ENCODE measurements at regions not wholly inside any gene's neighbourhood (a gene's known extent, or its start where the extent isn't known, plus 50 kb on each side); places are given as distances from the start of the nearest gene placed in this dataset.

DNA sequence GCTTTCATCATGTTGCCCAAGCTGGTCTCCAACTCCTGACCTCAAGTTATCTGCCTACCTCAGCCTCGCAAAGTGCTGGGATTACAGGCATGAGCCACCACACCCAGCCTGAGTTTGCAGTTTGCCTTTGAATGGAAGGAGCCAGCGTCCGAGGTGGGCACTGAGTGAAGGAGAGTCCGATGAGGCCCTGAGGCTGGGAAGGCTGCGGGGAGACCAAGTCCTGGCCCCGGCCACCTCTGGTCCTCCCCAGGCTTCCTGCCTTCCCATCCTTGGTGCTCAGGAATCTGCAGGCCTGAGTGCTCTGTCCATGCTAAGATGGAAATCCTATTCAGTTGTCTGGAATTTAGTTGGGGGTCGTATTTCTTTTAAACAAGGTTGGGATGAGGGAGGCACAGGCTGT, 82.9 kb downstream of the SMIM21 start:
- FAIRE-seq = no peak
- TF ChIP-seq, protein P1, sequence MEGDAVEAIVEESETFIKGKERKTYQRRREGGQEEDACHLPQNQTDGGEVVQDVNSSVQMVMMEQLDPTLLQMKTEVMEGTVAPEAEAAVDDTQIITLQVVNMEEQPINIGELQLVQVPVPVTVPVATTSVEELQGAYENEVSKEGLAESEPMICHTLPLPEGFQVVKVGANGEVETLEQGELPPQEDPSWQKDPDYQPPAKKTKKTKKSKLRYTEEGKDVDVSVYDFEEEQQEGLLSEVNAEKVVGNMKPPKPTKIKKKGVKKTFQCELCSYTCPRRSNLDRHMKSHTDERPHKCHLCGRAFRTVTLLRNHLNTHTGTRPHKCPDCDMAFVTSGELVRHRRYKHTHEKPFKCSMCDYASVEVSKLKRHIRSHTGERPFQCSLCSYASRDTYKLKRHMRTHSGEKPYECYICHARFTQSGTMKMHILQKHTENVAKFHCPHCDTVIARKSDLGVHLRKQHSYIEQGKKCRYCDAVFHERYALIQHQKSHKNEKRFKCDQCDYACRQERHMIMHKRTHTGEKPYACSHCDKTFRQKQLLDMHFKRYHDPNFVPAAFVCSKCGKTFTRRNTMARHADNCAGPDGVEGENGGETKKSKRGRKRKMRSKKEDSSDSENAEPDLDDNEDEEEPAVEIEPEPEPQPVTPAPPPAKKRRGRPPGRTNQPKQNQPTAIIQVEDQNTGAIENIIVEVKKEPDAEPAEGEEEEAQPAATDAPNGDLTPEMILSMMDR (IDR thresholded peaks at IDR 0.05; ENCODE audit: insufficient read depth, missing control alignments) = no peak
- no peak for DNase-seq (ENCODE audit: insufficient read length, low spot score)

DNA sequence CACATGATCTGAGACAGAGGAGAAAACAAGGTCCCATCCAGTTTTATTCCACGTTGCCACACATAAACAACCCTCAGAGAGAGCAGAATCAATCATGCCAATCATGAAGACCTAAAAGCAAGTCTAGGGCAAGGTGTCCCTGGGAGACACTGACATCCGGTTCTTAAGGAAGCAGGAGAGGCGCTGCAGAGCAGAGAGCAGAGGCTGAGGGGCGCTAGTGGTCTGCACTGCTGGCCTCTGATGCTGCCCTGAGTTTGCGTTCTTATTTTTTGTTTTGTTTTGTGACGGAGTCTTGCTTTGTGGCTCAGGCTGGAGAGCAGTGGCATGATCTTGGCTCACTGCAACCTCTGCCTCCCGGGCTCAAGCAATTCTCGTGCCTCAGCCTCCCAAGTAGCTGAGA, 83.3 kb downstream of the SMIM21 start:
- TF ChIP-seq, protein P1 (IDR thresholded peaks at IDR 0.05; ENCODE audit: insufficient read depth, missing control alignments) = no peak
- DNase-seq (ENCODE audit: insufficient read length, low spot score) = no peak
- no peak for FAIRE-seq

DNA sequence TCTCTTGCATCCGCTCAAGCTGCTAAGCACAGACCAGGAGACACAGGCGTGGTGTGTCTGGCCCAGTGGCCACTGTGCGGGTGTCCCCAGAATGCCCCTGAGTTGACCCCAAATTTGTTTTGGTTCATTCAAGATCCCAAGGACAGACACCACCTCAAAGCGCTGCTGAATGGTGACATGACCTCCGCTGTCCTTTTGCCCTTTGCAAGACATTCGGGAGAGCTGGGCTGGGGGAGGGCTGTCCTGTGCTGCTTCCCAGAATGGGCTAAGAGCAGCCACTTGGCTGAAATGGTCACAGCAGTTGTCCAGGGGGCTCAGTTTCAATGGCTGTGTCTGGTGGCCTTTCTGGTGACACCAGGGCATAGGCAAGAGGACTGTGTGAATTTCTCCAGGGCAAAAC, 84.1 kb downstream of the SMIM21 start:
- TF ChIP-seq, protein P1 (IDR thresholded peaks at IDR 0.05; ENCODE audit: insufficient read depth, missing control alignments) = no peak
- no peak for DNase-seq (ENCODE audit: insufficient read length, low spot score)
- FAIRE-seq = no peak

DNA sequence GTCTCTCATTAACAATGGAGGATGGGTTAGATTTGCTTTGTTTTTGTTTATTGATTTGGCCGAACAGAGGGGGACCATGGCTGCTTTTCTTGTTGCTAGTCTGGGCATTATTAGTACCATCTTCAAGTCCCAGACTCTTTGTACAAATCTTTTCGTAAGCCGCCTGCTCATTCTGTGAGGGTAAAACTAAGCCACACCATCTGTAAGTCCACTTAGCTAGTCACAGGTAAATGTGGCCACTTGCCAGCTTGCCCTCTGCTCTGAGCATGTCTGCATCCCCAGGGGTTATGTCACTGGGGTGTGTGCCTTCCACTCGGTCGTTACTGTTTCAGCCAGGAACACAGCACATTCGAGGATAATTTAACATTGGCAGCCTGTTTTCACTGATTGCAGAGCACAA, 85.6 kb downstream of the SMIM21 start:
- TF ChIP-seq, protein P1 (IDR thresholded peaks at IDR 0.05; ENCODE audit: insufficient read depth, missing control alignments) = no peak
- no peak for DNase-seq (ENCODE audit: insufficient read length, low spot score)
- no peak for FAIRE-seq

DNA sequence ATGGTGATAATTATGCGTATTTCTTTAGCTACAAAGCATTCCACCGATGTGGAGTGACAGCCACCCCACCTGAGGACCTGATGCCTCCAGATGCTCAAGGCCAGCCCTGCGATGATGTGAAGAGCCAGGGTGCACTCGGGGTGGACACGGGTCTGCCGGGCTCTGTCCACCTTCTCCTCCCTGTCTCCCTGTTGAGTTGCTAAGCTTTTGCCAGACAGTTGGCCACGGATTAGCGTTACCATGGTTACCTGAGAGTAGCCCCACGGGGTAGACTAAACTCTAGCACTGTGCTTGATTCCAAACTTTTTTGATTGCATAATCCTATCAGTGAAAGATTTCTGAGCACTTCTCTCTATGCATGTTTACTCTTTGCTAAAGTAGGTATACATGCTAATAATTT, 86.2 kb downstream of the SMIM21 start:
- DNase-seq (ENCODE audit: insufficient read length, low spot score) = peak; percentile 84
- FAIRE-seq = peak; percentile 99
- TF ChIP-seq, protein P1 (IDR thresholded peaks at IDR 0.05; ENCODE audit: insufficient read depth, missing control alignments) = no peak

DNA sequence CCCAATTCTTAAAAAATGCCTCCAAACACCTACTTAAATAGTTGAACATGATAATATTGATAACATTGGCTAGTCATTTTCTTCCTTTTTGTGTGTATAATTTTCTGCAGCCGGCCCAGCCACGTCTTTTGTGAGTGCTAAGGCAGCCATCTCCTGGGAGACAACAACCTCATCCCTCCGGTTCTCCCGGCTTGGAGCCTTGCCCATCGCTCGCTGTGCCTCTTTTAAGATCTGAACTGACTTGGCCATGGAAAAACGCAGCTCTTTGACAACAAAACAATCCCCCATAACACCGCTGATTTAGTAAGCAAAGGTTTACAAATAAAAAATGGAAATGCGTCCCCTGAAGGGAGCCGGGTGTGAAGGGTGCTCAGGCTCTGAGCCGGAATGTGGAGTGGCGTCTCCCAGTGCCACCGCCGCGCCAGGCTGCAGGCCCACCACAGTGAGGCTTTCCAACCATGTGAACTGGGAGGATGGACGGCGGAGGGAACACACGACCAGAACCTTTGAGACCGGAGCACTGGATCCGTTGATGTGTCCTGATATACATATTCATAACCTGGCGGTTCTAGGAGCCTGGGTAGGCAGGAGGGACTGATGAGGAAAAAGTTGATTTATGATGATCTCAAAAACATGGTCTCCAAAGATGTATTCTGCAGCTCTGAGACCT, 87.4 kb downstream of the SMIM21 start:
- no peak for DNase-seq (ENCODE audit: insufficient read length, low spot score)
- TF ChIP-seq, protein P1 (IDR thresholded peaks at IDR 0.05; ENCODE audit: insufficient read depth, missing control alignments) = no peak
- peak; percentile 70 for FAIRE-seq

All from D721Med (cell line).